Thyroid gland (tissue), 4 donors: ENCODE measurements at regions not wholly inside any gene's neighbourhood (a gene's known extent, or its start where the extent isn't known, plus 50 kb on each side); places are given as distances from the start of the nearest gene placed in this dataset.

Source experiments
- CTCF ChIP-seq, 6 experiments: fragments of 200-600 bp in 3 of 6; fragments of 450-650 bp in 3 of 6; sonication (generic) in 3 of 6; IDR thresholded peaks; one replicate each; pipeline ENCODE4 v1.5.1; 2016 to 2019; ENCODE audit warnings: antibody characterized with exemption in 6 of 6, mild to moderate bottlenecking in 2 of 6, inconsistent platforms in 1 of 6, moderate library complexity in 1 of 6
- POLR2A ChIP-seq, 2 donors: fragments of 450-650 bp; IDR thresholded peaks; one replicate each; pipeline ENCODE4 v1.6.1; 2017; ENCODE audit warnings: antibody characterized with exemption in 2 of 2, mild to moderate bottlenecking in 2 of 2, moderate library complexity in 1 of 2

GRCh38 chr1:115210302-115210711 is 121.0 kb upstream of the TSPAN2 start:
- TF ChIP-seq CTCF (IDR thresholded peaks at IDR 0.05), result no peak
- TF ChIP-seq POLR2A (IDR thresholded peaks at IDR 0.05), result no peak
